ENCODE measurements at regions not wholly inside any gene's neighbourhood (a gene's known extent, or its start where the extent isn't known, plus 50 kb on each side); places are given as distances from the start of the nearest gene placed in this dataset.
"Not testable (repeated sequence)": the region's sequence is repeated elsewhere in the genome, so short reads cannot be mapped to it uniquely, and the experiment has no call there.

DNA sequence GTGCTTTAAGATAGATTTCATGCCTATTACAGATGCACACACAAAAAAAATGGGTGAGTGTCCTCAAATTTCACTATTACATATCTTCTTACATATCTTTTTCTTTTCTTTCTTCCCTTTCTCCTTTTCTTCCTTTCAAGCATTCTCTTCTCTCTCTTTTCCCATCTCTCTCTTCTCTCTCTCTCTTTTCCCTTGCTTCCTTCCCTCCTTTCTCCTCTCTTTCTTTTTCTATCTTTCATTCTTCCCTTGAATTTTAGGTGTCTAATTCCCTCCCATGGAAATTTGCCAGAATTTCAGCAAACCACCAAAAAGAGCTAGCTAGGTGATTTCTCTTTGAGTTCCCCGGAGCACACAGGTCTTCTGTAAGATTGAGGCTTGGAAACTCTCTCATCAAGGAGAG lies 395.3 kb upstream of the RUNX1 start:
- Histone ChIP-seq H3K9me3 (ENCODE audit: control insufficient read depth in 2 of 3, low read length in 3 of 3) (no peaks in the 10 kb centered on the region), H3K36me3 (ENCODE audit: control insufficient read depth in 2 of 3, insufficient read depth in 3 of 3, low read length in 3 of 3) (no peaks in the 10 kb centered on the region), H3K27me3 (ENCODE audit: control insufficient read depth in 2 of 2, insufficient read depth in 2 of 2, low read length in 2 of 2) (no peaks in the 10 kb centered on the region), H3K4me3 (ENCODE audit: low read length) (no peak overlapping the region), H3K27ac (ENCODE audit: low read depth, low read length) (no peak overlapping the region), H3K4me1 (ENCODE audit: control insufficient read depth in 2 of 2, insufficient read depth in 2 of 2, low read length in 2 of 2) (peaks cover 0 to 14% of the 10 kb centered on the region in 2 donors)
- H3K4me1 Mint-ChIP-seq, result peaks cover 6 to 27% (median 18%) of the 10 kb centered on the region in 7 donors
- ATAC-seq, result no peak
- DNase-seq, result no peak
- H3K4me3 Mint-ChIP-seq, result no peak overlapping the region
- peak overlapping the region in 1 of 9 donors; percentile 4 for H3K27ac Mint-ChIP-seq
- ChIA-PET POLR2A (no interaction called here), CTCF (no interaction called here)
- peaks cover 0 to 24% (median 0%) of the 10 kb centered on the region in 5 donors for H3K27me3 Mint-ChIP-seq
- intact Hi-C loops (cut with micrococcal nuclease), result no loop called here
- peaks cover 0 to 3% (median 0%) of the 10 kb centered on the region in 11 donors for H3K9me3 Mint-ChIP-seq
- H3K36me3 Mint-ChIP-seq, result peaks cover 0 to 2% (median 0%) of the 10 kb centered on the region in 5 donors

DNA sequence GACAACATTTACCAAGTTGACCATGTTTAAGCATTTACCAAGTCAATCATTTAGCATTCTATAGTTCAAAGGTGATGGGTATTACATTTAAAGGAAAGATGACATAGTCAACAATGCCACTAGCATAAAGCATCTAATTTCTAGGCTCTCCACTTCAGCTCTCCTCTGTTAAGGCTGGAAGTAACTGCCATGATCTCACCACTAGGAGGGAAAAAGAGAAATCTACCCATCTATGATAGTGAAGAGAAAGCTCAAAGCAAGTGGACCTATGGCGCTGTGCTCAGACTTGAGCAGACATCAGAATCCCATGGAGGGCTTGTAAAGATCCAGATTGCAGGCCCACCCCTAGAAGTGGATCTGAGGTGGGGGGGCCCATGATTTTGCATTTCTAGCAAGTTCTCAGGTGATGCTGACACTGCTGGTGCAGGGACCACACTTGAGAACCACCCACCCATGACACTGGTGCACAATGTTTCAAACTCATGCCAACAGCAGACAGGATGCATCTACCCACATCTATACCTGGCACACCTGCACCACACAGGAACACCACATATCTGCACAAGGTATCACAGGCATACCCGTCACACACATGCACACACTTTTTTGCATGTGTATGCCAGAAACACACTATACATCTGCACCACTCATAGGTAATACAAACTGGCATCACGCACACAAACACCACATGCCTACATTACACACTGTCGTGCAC lies 392.9 kb upstream of the RUNX1 start:
- Histone ChIP-seq H3K4me3 (ENCODE audit: low read length) (no peak overlapping the region), H3K36me3 (ENCODE audit: control insufficient read depth in 2 of 3, insufficient read depth in 3 of 3, low read length in 3 of 3) (no peaks in the 10 kb centered on the region), H3K4me1 (ENCODE audit: control insufficient read depth in 2 of 2, insufficient read depth in 2 of 2, low read length in 2 of 2) (peaks cover 0 to 29% of the 10 kb centered on the region in 2 donors), H3K27me3 (ENCODE audit: control insufficient read depth in 2 of 2, insufficient read depth in 2 of 2, low read length in 2 of 2) (no peaks in the 10 kb centered on the region), H3K9me3 (ENCODE audit: control insufficient read depth in 2 of 3, low read length in 3 of 3) (no peaks in the 10 kb centered on the region), H3K27ac (ENCODE audit: low read depth, low read length) (no peak overlapping the region)
- Mint-ChIP-seq H3K36me3 (peaks cover 0 to 2% (median 0%) of the 10 kb centered on the region in 5 donors), H3K4me1 (peaks cover 15 to 45% (median 34%) of the 10 kb centered on the region in 7 donors), H3K9me3 (no peaks in the 10 kb centered on the region), H3K27me3 (peaks cover 0 to 24% (median 0%) of the 10 kb centered on the region in 5 donors), H3K27ac (peak overlapping the region in 2 of 9 donors; percentile 16 to 51), H3K4me3 (no peak overlapping the region)
- intact Hi-C loops (cut with micrococcal nuclease), result no loop called here
- ATAC-seq (peak; percentile 52), DNase-seq (peak in 6 of 9 donors; percentile 14 to 43 (median 22))
- POLR2A ChIA-PET, result interaction anchor here (0.7 kb wide), 1 partner anchor 27 kb away, joined by 3 read pairs; no protein-coding TSS in a partner anchor
- CTCF ChIA-PET, result no interaction called here

DNA sequence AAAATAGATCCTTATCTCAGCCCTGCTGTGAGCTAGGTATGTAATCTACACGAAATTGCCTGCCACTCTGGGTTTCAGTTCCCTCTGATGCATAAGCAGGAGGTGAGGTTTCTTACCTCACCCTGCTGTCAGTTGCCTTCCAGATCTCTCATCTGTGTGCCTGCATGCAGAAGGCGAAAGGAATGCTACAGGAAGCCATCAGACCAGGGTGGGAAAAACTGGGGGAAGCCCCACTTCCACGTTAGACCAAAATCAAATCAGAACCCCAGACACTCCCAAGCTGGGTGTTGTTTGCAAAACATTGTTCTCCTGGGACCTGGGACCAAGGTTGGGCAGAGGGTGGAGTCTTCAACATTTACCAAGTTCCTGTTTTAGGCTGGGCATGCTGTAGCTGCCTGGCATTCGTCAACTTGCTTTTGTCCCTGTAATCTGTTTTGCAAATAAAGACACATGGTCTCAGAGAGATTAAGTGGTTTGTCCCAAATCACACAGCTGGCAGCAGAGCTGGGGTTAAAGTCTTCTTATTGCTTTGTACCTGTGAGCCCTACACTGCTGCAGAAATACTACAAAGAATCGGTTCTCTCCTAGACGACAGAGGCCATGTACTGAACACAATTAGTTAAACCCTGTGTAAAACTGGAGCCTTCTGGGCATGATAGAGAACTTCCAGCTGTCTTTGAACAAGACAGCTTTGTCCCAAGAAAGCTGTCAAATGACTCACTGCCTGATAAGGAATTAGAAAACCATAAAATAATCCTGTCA lies 389.7 kb upstream of the RUNX1 start:
- intact Hi-C loops (cut with micrococcal nuclease), result loop anchor here in 1 of 2 donors (2.0 to 5.0 kb wide), 2 partner anchors 88 to 178 kb away; no protein-coding TSS in a partner anchor
- peak in 7 of 9 donors; percentile 5 to 33 (median 10) for DNase-seq
- Histone ChIP-seq H3K9me3 (ENCODE audit: control insufficient read depth in 2 of 3, low read length in 3 of 3) (peaks cover 0 to 7% (median 7%) of the 10 kb centered on the region in 3 experiments), H3K4me1 (ENCODE audit: control insufficient read depth in 2 of 2, insufficient read depth in 2 of 2, low read length in 2 of 2) (peaks cover 0 to 29% of the 10 kb centered on the region in 2 donors), H3K4me3 (ENCODE audit: low read length) (no peak overlapping the region), H3K36me3 (ENCODE audit: control insufficient read depth in 2 of 3, insufficient read depth in 3 of 3, low read length in 3 of 3) (no peaks in the 10 kb centered on the region), H3K27me3 (ENCODE audit: control insufficient read depth in 2 of 2, insufficient read depth in 2 of 2, low read length in 2 of 2) (no peaks in the 10 kb centered on the region), H3K27ac (ENCODE audit: low read depth, low read length) (no peak overlapping the region)
- Mint-ChIP-seq H3K4me1 (peaks cover 15 to 42% (median 34%) of the 10 kb centered on the region in 7 donors), H3K9me3 (peaks cover 0 to 24% (median 12%) of the 10 kb centered on the region in 11 donors), H3K36me3 (peaks cover 4 to 12% (median 7%) of the 10 kb centered on the region in 5 donors), H3K27ac (peak overlapping the region; percentile 16 to 83 (median 72)), H3K4me3 (peak overlapping the region; percentile 48 to 79 (median 62)), H3K27me3 (peaks cover 0 to 18% (median 0%) of the 10 kb centered on the region in 5 donors)
- peak; percentile 77 for ATAC-seq
- ChIA-PET POLR2A (interaction anchor here (1.0 to 1.6 kb wide), 2 partner anchors 12 to 65 kb away, joined by 3 to 8 read pairs; no protein-coding TSS in a partner anchor), CTCF (interaction anchor here (0.6 to 1.4 kb wide), 4 partner anchors 12 to 748 kb away, joined by 3 to 4 read pairs (median 3); no protein-coding TSS in a partner anchor)

DNA sequence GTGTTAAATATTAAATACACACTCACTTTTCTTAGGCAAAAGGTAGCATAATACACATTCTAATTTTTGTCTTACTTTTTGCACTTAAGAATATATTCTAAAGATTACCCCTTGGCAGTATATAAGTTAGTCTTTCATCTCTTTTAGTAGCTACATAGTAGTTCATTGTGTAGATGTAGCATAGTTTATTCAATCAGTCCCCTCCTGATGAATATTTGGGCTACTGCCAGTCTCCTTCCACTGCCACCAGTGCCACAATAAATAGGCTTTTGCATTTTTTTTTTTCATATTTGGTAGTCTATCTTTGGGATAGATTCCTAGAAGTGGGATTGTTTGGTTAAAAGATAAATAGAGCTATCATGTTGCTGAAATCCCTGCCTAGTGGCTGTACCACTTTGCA lies 388.8 kb upstream of the RUNX1 start:
- Histone ChIP-seq H3K4me1 (ENCODE audit: control insufficient read depth in 2 of 2, insufficient read depth in 2 of 2, low read length in 2 of 2) (peaks cover 0 to 29% of the 10 kb centered on the region in 2 donors), H3K9me3 (ENCODE audit: control insufficient read depth in 2 of 3, low read length in 3 of 3) (peaks cover 0 to 14% (median 7%) of the 10 kb centered on the region in 3 experiments), H3K36me3 (ENCODE audit: control insufficient read depth in 2 of 3, insufficient read depth in 3 of 3, low read length in 3 of 3) (no peaks in the 10 kb centered on the region), H3K4me3 (ENCODE audit: low read length) (no peak overlapping the region), H3K27me3 (ENCODE audit: control insufficient read depth in 2 of 2, insufficient read depth in 2 of 2, low read length in 2 of 2) (no peaks in the 10 kb centered on the region), H3K27ac (ENCODE audit: low read depth, low read length) (no peak overlapping the region)
- ChIA-PET CTCF (interaction anchor here (0.7 to 1.4 kb wide), 4 partner anchors 11 to 179 kb away, joined by 3 to 4 read pairs (median 4); no protein-coding TSS in a partner anchor), POLR2A (interaction anchor here (1.0 to 1.6 kb wide), 2 partner anchors 11 to 65 kb away, joined by 3 to 8 read pairs; no protein-coding TSS in a partner anchor)
- ATAC-seq (no peak), DNase-seq (no peak)
- Mint-ChIP-seq H3K27ac (peak overlapping the region in 5 of 9 donors; percentile 16 to 81 (median 38)), H3K4me1 (peaks cover 15 to 42% (median 34%) of the 10 kb centered on the region in 7 donors), H3K36me3 (peaks cover 4 to 17% (median 13%) of the 10 kb centered on the region in 5 donors), H3K4me3 (peak overlapping the region in 5 of 10 donors; percentile 53 to 79 (median 64)), H3K27me3 (peaks cover 0 to 16% (median 0%) of the 10 kb centered on the region in 5 donors), H3K9me3 (peaks cover 1 to 32% (median 20%) of the 10 kb centered on the region in 11 donors)
- intact Hi-C loops (cut with micrococcal nuclease), result loop anchor here in 1 of 2 donors (2.0 to 5.0 kb wide), 2 partner anchors 89 to 179 kb away; no protein-coding TSS in a partner anchor

DNA sequence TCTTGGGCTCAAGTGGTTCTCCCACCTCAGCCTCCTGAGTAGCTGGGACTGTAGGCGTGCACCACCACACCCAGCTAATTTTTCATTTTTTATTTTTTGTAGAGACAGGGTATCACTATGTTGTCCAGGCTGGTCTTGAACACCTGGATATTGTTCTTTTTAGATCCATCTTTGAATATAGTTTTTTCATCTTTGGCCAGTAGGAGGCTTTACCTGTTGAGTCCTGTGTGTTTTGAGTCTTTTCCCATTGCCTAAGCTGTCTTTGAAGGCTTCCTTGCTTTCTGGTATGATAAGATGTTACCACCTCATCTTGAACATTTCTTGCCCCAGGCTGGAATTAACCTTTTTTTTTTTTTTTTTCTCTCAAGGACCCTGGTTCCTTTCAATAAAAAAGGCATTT lies 387.8 kb upstream of the RUNX1 start:
- H3K4me3 Mint-ChIP-seq, result no peak overlapping the region
- peaks cover 8 to 23% (median 19%) of the 10 kb centered on the region in 5 donors for H3K36me3 Mint-ChIP-seq
- Histone ChIP-seq H3K27ac (ENCODE audit: low read depth, low read length) (no peak overlapping the region), H3K27me3 (ENCODE audit: control insufficient read depth in 2 of 2, insufficient read depth in 2 of 2, low read length in 2 of 2) (no peaks in the 10 kb centered on the region), H3K9me3 (ENCODE audit: control insufficient read depth in 2 of 3, low read length in 3 of 3) (peaks cover 0 to 19% (median 7%) of the 10 kb centered on the region in 3 experiments), H3K4me3 (ENCODE audit: low read length) (no peak overlapping the region), H3K36me3 (ENCODE audit: control insufficient read depth in 2 of 3, insufficient read depth in 3 of 3, low read length in 3 of 3) (no peaks in the 10 kb centered on the region), H3K4me1 (ENCODE audit: control insufficient read depth in 2 of 2, insufficient read depth in 2 of 2, low read length in 2 of 2) (peaks cover 0 to 20% of the 10 kb centered on the region in 2 donors)
- peak overlapping the region in 1 of 9 donors; percentile 15 for H3K27ac Mint-ChIP-seq
- H3K9me3 Mint-ChIP-seq, result peaks cover 5 to 42% (median 27%) of the 10 kb centered on the region in 11 donors
- intact Hi-C loops (cut with micrococcal nuclease), result loop anchor here in 1 of 2 donors (5.0 kb wide), 1 partner anchor 90 kb away; no protein-coding TSS in a partner anchor
- POLR2A ChIA-PET, result interaction anchor here (0.7 kb wide), 1 partner anchor 38 kb away, joined by 3 read pairs; no protein-coding TSS in a partner anchor
- CTCF ChIA-PET, result interaction anchor here (1.1 to 1.2 kb wide), 2 partner anchors 180 to 1875 kb away, joined by 3 read pairs; no protein-coding TSS in a partner anchor
- H3K27me3 Mint-ChIP-seq, result peaks cover 0 to 11% (median 0%) of the 10 kb centered on the region in 5 donors
- no peak for ATAC-seq
- no peak for DNase-seq
- peaks cover 9 to 32% (median 24%) of the 10 kb centered on the region in 7 donors for H3K4me1 Mint-ChIP-seq

DNA sequence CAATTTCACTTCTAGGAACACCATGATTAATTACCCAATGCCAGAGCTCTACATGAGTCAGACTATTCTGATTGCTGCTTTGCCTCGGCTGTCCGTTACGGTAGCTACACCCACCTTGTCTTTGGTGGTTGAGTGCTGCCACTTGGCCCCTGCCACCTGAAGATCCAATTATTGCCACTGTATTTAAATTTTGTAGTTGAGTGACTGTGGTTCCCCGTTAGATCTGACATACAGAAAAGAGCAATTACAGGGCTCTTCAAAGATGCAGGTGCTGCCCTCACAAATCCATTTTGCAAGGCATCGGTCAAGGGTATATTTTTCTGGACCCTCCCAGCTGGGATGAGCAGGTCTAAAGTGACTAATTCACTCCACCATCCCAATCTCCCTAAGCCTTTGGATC lies 383.5 kb upstream of the RUNX1 start:
- H3K27me3 Mint-ChIP-seq, result peaks cover 0 to 22% (median 7%) of the 10 kb centered on the region in 5 donors
- H3K36me3 ChIP-seq (ENCODE audit: control insufficient read depth in 2 of 3, insufficient read depth in 3 of 3, low read length in 3 of 3); CTCF ChIA-PET; H3K27me3 ChIP-seq (ENCODE audit: control insufficient read depth in 2 of 2, insufficient read depth in 2 of 2, low read length in 2 of 2); intact Hi-C loops (cut with micrococcal nuclease); ATAC-seq; H3K27ac ChIP-seq (ENCODE audit: low read depth, low read length); H3K4me3 Mint-ChIP-seq; DNase-seq; H3K27ac Mint-ChIP-seq; H3K4me3 ChIP-seq (ENCODE audit: low read length); POLR2A ChIA-PET: not testable (repeated sequence)
- peaks cover 0 to 25% (median 7%) of the 10 kb centered on the region in 3 experiments for H3K9me3 ChIP-seq (ENCODE audit: control insufficient read depth in 2 of 3, low read length in 3 of 3)
- peaks cover 8 to 28% (median 23%) of the 10 kb centered on the region in 5 donors for H3K36me3 Mint-ChIP-seq
- peaks cover 5 to 54% (median 30%) of the 10 kb centered on the region in 11 donors for H3K9me3 Mint-ChIP-seq
- H3K4me1 Mint-ChIP-seq, result peaks cover 9 to 22% (median 15%) of the 10 kb centered on the region in 7 donors
- peaks cover 6 to 15% of the 10 kb centered on the region in 2 donors for H3K4me1 ChIP-seq (ENCODE audit: control insufficient read depth in 2 of 2, insufficient read depth in 2 of 2, low read length in 2 of 2)
